GM20431 (cell line): ENCODE measurements at regions not wholly inside any gene's neighbourhood (a gene's known extent, or its start where the extent isn't known, plus 50 kb on each side); places are given as distances from the start of the nearest gene placed in this dataset.

Source experiments
- in situ Hi-C: fragments of 300-500 bp; cut with MseI, MboI; formaldehyde crosslinking; loops from one replicate; pipeline ENCODE4 v1.15.0; 2020; ENCODE audit warnings: low sequenced_read_pairs; ENCODE audit not compliant: unreplicated experiment

GRCh38 chr5:144812763-144813162 lies 642.1 kb downstream of the KCTD16 start:
- in situ Hi-C loops = no loop called here

- in situ Hi-C loops = no loop called here
These were observed 629.5 kb downstream of the KCTD16 start for GRCh38 chr5:144800169-144800568.

GRCh38 chr5:144798595-144798994 lies 627.9 kb downstream of the KCTD16 start:
- in situ Hi-C loops = no loop called here

GRCh38 chr5:144794922-144795321 lies 624.2 kb downstream of the KCTD16 start:
- in situ Hi-C loops = no loop called here

- in situ Hi-C loops = no loop called here
These were observed 617.9 kb downstream of the KCTD16 start for GRCh38 chr5:144788556-144788955.

- in situ Hi-C loops = no loop called here
These were observed 617.4 kb downstream of the KCTD16 start for GRCh38 chr5:144788046-144788445.

- in situ Hi-C loops = no loop called here
These were observed 608.7 kb downstream of the KCTD16 start for GRCh38 chr5:144779368-144779767.

- in situ Hi-C loops = no loop called here
These were observed 607.9 kb downstream of the KCTD16 start for GRCh38 chr5:144778561-144778960.

GRCh38 chr5:144774197-144774596 lies 603.5 kb downstream of the KCTD16 start:
- in situ Hi-C loops = no loop called here

- in situ Hi-C loops = no loop called here
These were observed 603.0 kb downstream of the KCTD16 start for GRCh38 chr5:144773628-144774027.

GRCh38 chr5:144771802-144772201 lies 601.1 kb downstream of the KCTD16 start:
- in situ Hi-C loops = no loop called here

GRCh38 chr5:144742361-144742760 lies 571.7 kb downstream of the KCTD16 start:
- in situ Hi-C loops = no loop called here

GRCh38 chr5:144731786-144732185 lies 561.1 kb downstream of the KCTD16 start:
- in situ Hi-C loops = no loop called here

GRCh38 chr5:144712090-144712489 lies 541.4 kb downstream of the KCTD16 start:
- in situ Hi-C loops = no loop called here

GRCh38 chr5:144711172-144711571 lies 540.5 kb downstream of the KCTD16 start:
- in situ Hi-C loops = no loop called here

GRCh38 chr5:144710637-144711036 lies 540.0 kb downstream of the KCTD16 start:
- in situ Hi-C loops = no loop called here

GRCh38 chr5:144703776-144704175 lies 533.1 kb downstream of the KCTD16 start:
- in situ Hi-C loops = no loop called here

- in situ Hi-C loops = no loop called here
These were observed 527.8 kb downstream of the KCTD16 start for GRCh38 chr5:144698484-144698883.

- in situ Hi-C loops = no loop called here
These were observed 527.2 kb downstream of the KCTD16 start for GRCh38 chr5:144697847-144698262.

GRCh38 chr5:144691936-144692335 lies 521.3 kb downstream of the KCTD16 start:
- in situ Hi-C loops = no loop called here

GRCh38 chr5:144684899-144685298 lies 514.2 kb downstream of the KCTD16 start:
- in situ Hi-C loops = no loop called here

- in situ Hi-C loops = no loop called here
These were observed 510.0 kb downstream of the KCTD16 start for GRCh38 chr5:144680711-144681110.

GRCh38 chr5:144671066-144671465 lies 500.4 kb downstream of the KCTD16 start:
- in situ Hi-C loops = no loop called here
